ENCODE measurements at regions not wholly inside any gene's neighbourhood (a gene's known extent, or its start where the extent isn't known, plus 50 kb on each side); places are given as distances from the start of the nearest gene placed in this dataset.

GRCh38 chr6:141593311-141593710 is 539.4 kb upstream of the GJE1 start:
- POLR2A ChIA-PET (ENCODE audit: low non-redundant PET) = no interaction called here
- CTCF ChIA-PET = no interaction called here
- no peak overlapping the region for H3K27ac ChIP-seq (ENCODE audit: low read depth, low read length, poor library complexity, severe bottlenecking)
- H3K27me3 ChIP-seq (replicated peaks; ENCODE audit: insufficient read depth, low read depth, low read length, poor library complexity) = no peaks in the 10 kb centered on the region
- H3K36me3 ChIP-seq (ENCODE audit: insufficient read depth, low read length, poor library complexity, severe bottlenecking) = peaks cover 6% of the 10 kb centered on the region
- no peak overlapping the region for H3K4me3 ChIP-seq (ENCODE audit: low read depth, low read length, poor library complexity, severe bottlenecking)
- BruUV-seq (replicated peaks) = no TSS peak
- TF ChIP-seq CTCF (conservative IDR thresholded peaks at IDR 0.05; ENCODE audit: low read depth, low read length) (no peak), EZH2 (IDR thresholded peaks at IDR 0.05; ENCODE audit: borderline replicate concordance, low read depth, low read length, poor library complexity, severe bottlenecking) (no peak)
- H3K4me1 ChIP-seq (ENCODE audit: insufficient read depth, low read length, poor library complexity, severe bottlenecking) = no peaks in the 10 kb centered on the region
- peaks cover 4% of the 10 kb centered on the region for H3K9me3 ChIP-seq (ENCODE audit: low read depth, low read length, poor library complexity, severe bottlenecking)
- no peak for DNase-seq (ENCODE audit: low spot score)
- intact Hi-C loops (cut with micrococcal nuclease; ENCODE audit: unreplicated experiment) = no loop called here

GRCh38 chr6:141587482-141588266 is 545.1 kb upstream of the GJE1 start:
- POLR2A ChIA-PET (ENCODE audit: low non-redundant PET) = no interaction called here
- Histone ChIP-seq H3K27ac (ENCODE audit: low read depth, low read length, poor library complexity, severe bottlenecking) (no peak overlapping the region), H3K27me3 (replicated peaks; ENCODE audit: insufficient read depth, low read depth, low read length, poor library complexity) (no peaks in the 10 kb centered on the region), H3K4me1 (ENCODE audit: insufficient read depth, low read length, poor library complexity, severe bottlenecking) (no peaks in the 10 kb centered on the region), H3K36me3 (ENCODE audit: insufficient read depth, low read length, poor library complexity, severe bottlenecking) (no peaks in the 10 kb centered on the region), H3K9me3 (ENCODE audit: low read depth, low read length, poor library complexity, severe bottlenecking) (no peaks in the 10 kb centered on the region), H3K4me3 (ENCODE audit: low read depth, low read length, poor library complexity, severe bottlenecking) (no peak overlapping the region)
- no peak for TF ChIP-seq CTCF (conservative IDR thresholded peaks at IDR 0.05; ENCODE audit: low read depth, low read length)
- TF ChIP-seq EZH2 (IDR thresholded peaks at IDR 0.05; ENCODE audit: borderline replicate concordance, low read depth, low read length, poor library complexity, severe bottlenecking) = no peak
- no peak for DNase-seq (ENCODE audit: low spot score)
- BruUV-seq (replicated peaks) = no TSS peak
- CTCF ChIA-PET = no interaction called here
- intact Hi-C loops (cut with micrococcal nuclease; ENCODE audit: unreplicated experiment) = no loop called here

GRCh38 chr6:141580988-141581552 is 551.7 kb upstream of the GJE1 start:
- no peaks in the 10 kb centered on the region for H3K9me3 ChIP-seq (ENCODE audit: low read depth, low read length, poor library complexity, severe bottlenecking)
- intact Hi-C loops (cut with micrococcal nuclease; ENCODE audit: unreplicated experiment) = no loop called here
- H3K27me3 ChIP-seq (replicated peaks; ENCODE audit: insufficient read depth, low read depth, low read length, poor library complexity) = no peaks in the 10 kb centered on the region
- H3K36me3 ChIP-seq (ENCODE audit: insufficient read depth, low read length, poor library complexity, severe bottlenecking) = no peaks in the 10 kb centered on the region
- no TSS peak for BruUV-seq (replicated peaks)
- CTCF ChIA-PET = no interaction called here
- no peaks in the 10 kb centered on the region for H3K4me1 ChIP-seq (ENCODE audit: insufficient read depth, low read length, poor library complexity, severe bottlenecking)
- H3K27ac ChIP-seq (ENCODE audit: low read depth, low read length, poor library complexity, severe bottlenecking) = no peak overlapping the region
- no peak for TF ChIP-seq EZH2 (IDR thresholded peaks at IDR 0.05; ENCODE audit: borderline replicate concordance, low read depth, low read length, poor library complexity, severe bottlenecking)
- TF ChIP-seq CTCF (conservative IDR thresholded peaks at IDR 0.05; ENCODE audit: low read depth, low read length) = no peak
- no peak overlapping the region for H3K4me3 ChIP-seq (ENCODE audit: low read depth, low read length, poor library complexity, severe bottlenecking)
- POLR2A ChIA-PET (ENCODE audit: low non-redundant PET) = no interaction called here
- no peak for DNase-seq (ENCODE audit: low spot score)

All from A673 (cell line).